ENCODE measurements at regions not wholly inside any gene's neighbourhood (a gene's known extent, or its start where the extent isn't known, plus 50 kb on each side); places are given as distances from the start of the nearest gene placed in this dataset.

DNA sequence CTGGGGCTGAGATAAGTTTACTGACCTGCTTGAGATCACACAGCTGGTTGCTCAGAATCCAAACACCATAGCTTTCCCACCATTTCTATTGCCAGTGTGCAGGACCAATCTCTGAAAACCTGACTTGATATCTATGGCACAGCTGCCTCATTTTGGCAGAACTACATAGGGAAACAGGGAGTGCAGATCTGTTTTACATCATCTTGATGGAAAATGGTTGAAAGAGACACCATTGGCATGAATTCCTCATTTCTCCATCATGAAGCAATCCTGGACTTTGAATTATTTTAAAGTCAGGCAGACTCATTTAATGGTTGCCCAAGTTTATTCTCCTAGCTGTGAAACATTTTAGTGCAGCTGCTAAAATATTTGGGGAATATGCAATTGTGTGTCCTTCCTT, 1628.2 kb upstream of the SLC10A2 start:
- TF ChIP-seq CTCF (conservative IDR thresholded peaks at IDR 0.05 in 1 of 2, IDR thresholded peaks at IDR 0.05 in 1 of 2; ENCODE audit: low read depth in 1 of 2, low read length in 2 of 2): no peak
- no peak for TF ChIP-seq EZH2 (IDR thresholded peaks at IDR 0.05; ENCODE audit: low read length, missing control alignments)
